ENCODE measurements at regions not wholly inside any gene's neighbourhood (a gene's known extent, or its start where the extent isn't known, plus 50 kb on each side); places are given as distances from the start of the nearest gene placed in this dataset.

DNA sequence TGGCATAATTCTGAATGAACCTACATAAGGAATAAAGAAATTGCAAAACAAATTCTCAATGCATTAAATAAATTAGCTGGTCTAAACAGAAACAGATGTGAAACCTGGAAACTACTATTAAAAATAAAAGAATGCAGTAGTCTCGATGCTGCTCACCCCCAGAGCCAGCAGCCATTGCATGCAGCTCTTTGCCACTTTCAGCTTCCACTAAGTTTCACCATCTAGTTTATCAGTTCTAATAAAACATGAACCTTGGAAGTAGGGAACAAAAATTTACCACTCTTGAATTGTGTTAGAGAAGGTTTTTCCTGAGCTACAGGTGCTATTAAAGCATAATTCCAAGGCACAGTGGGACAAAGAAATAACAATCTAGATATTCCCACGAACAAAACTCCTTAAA, 239.4 kb upstream of the HSFY2 start:
- DNase-seq, result no peak
- no peaks in the 10 kb centered on the region for H3K36me3 Mint-ChIP-seq
- H3K9me3 Mint-ChIP-seq, result no peaks in the 10 kb centered on the region
- no peak for TF ChIP-seq CTCF (IDR thresholded peaks at IDR 0.05)
- Histone ChIP-seq H3K27ac (ENCODE audit: low read length) (no peak overlapping the region), H3K27me3 (ENCODE audit: control insufficient read depth, insufficient read depth, low read length) (no peaks in the 10 kb centered on the region), H3K4me1 (ENCODE audit: control insufficient read depth, insufficient read depth, low read length) (no peaks in the 10 kb centered on the region), H3K36me3 (ENCODE audit: control insufficient read depth, insufficient read depth, low read length) (no peaks in the 10 kb centered on the region), H3K9me3 (ENCODE audit: control insufficient read depth, insufficient read depth, low read length) (no peaks in the 10 kb centered on the region), H3K4me3 (ENCODE audit: low read length) (no peak overlapping the region)
- H3K27ac Mint-ChIP-seq, result no peak overlapping the region
- intact Hi-C loops (cut with micrococcal nuclease), result no loop called here
- WGBS (ENCODE audit: insufficient coverage), result no CpG with 5 or more reads among the region's 2 CpGs
- no peak for ATAC-seq
- H3K27me3 Mint-ChIP-seq (ENCODE audit: low read depth in 2 of 2), result no peaks in the 10 kb centered on the region
- H3K4me3 Mint-ChIP-seq, result no peak overlapping the region
- peaks cover 0 to 5% of the 10 kb centered on the region in 2 donors for H3K4me1 Mint-ChIP-seq

DNA sequence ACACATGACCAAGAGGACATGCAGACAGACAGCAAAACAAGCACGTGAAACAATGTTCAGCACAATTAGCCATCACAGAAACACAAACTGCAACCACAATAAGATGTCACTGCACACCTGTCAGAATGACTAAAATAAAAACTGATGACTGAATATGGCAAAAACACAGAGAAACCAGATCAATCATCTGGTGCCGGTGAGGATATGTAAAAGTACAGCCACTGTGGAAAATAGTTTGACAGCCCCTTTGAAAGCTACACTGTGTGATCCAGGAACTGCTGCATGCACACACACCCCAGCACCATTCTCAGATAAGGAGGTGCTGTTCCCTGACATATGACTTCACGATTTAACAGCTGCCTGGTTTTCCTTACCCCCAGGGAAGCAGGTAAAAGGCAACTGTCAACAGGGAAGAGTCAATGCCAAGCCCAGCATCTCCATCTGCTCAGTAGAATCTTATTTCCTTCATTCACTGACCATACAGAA, 238.1 kb upstream of the HSFY2 start:
- Mint-ChIP-seq H3K27ac (no peak overlapping the region), H3K9me3 (no peaks in the 10 kb centered on the region), H3K4me1 (peaks cover 0 to 5% of the 10 kb centered on the region in 2 donors), H3K27me3 (ENCODE audit: low read depth in 2 of 2) (no peaks in the 10 kb centered on the region), H3K36me3 (no peaks in the 10 kb centered on the region), H3K4me3 (no peak overlapping the region)
- no peaks in the 10 kb centered on the region for H3K4me1 ChIP-seq (ENCODE audit: control insufficient read depth, insufficient read depth, low read length)
- intact Hi-C loops (cut with micrococcal nuclease), result no loop called here
- H3K27me3 ChIP-seq (ENCODE audit: control insufficient read depth, insufficient read depth, low read length), result no peaks in the 10 kb centered on the region
- DNase-seq (no peak), ATAC-seq (no peak)
- H3K36me3 ChIP-seq (ENCODE audit: control insufficient read depth, insufficient read depth, low read length), result no peaks in the 10 kb centered on the region
- no peak overlapping the region for H3K4me3 ChIP-seq (ENCODE audit: low read length)
- no peak for TF ChIP-seq CTCF (IDR thresholded peaks at IDR 0.05)
- no peak overlapping the region for H3K27ac ChIP-seq (ENCODE audit: low read length)
- WGBS (ENCODE audit: insufficient coverage), result 44% methylated on average over 3 of the region's 3 CpGs
- no peaks in the 10 kb centered on the region for H3K9me3 ChIP-seq (ENCODE audit: control insufficient read depth, insufficient read depth, low read length)

DNA sequence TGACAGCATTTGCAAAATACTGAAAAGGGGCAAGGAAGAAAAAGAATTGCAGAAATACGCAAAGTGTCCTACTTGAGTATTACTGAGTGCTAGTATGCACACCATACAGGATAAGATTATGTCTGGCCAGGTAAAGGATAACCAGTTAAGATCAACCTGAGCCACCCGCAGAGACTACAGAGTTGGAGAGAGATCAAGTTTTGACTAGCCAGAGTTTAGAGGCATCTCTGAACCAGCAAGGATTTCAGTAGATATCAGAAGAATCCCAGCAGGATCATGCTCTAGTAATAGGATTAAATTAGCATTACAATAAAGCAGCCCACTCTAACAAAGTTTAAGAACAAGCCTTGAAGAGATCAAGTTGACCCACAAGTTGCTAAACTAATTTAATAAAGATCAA, 232.7 kb upstream of the HSFY2 start:
- H3K27me3 ChIP-seq (ENCODE audit: control insufficient read depth, insufficient read depth, low read length), result no peaks in the 10 kb centered on the region
- intact Hi-C loops (cut with micrococcal nuclease), result no loop called here
- no peaks in the 10 kb centered on the region for H3K36me3 ChIP-seq (ENCODE audit: control insufficient read depth, insufficient read depth, low read length)
- H3K27ac Mint-ChIP-seq, result no peak overlapping the region
- no peak overlapping the region for H3K4me3 ChIP-seq (ENCODE audit: low read length)
- H3K9me3 ChIP-seq (ENCODE audit: control insufficient read depth, insufficient read depth, low read length), result no peaks in the 10 kb centered on the region
- H3K36me3 Mint-ChIP-seq, result no peaks in the 10 kb centered on the region
- ATAC-seq (no peak), DNase-seq (no peak)
- no peak for TF ChIP-seq CTCF (IDR thresholded peaks at IDR 0.05)
- H3K4me3 Mint-ChIP-seq, result no peak overlapping the region
- WGBS (ENCODE audit: insufficient coverage), result 95% methylated on average over 2 of the region's 2 CpGs
- H3K4me1 Mint-ChIP-seq, result no peaks in the 10 kb centered on the region
- no peaks in the 10 kb centered on the region for H3K9me3 Mint-ChIP-seq
- no peak overlapping the region for H3K27ac ChIP-seq (ENCODE audit: low read length)
- no peaks in the 10 kb centered on the region for H3K4me1 ChIP-seq (ENCODE audit: control insufficient read depth, insufficient read depth, low read length)
- H3K27me3 Mint-ChIP-seq (ENCODE audit: low read depth in 2 of 2), result no peaks in the 10 kb centered on the region

DNA sequence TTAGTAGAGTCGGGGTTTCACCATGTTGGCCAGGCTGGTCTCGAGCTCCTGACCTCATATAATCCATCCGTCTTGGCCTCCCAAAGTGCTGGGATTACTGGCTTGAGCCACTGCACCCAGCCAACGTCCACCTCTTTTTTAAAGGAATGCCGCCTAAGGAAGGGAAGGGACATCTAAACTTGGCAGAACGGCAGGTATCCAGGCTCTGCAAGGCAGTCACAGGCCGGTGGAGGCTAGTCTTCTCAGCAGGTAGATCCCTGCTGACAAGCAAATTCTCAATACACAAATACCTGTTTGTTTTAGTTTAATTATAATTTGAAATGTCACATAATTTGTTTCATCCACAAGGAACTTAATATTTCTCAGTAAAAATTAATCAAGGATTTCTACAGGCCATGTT, 232.0 kb upstream of the HSFY2 start:
- Histone ChIP-seq H3K4me1 (ENCODE audit: control insufficient read depth, insufficient read depth, low read length) (no peaks in the 10 kb centered on the region), H3K4me3 (ENCODE audit: low read length) (no peak overlapping the region), H3K27me3 (ENCODE audit: control insufficient read depth, insufficient read depth, low read length) (no peaks in the 10 kb centered on the region), H3K36me3 (ENCODE audit: control insufficient read depth, insufficient read depth, low read length) (no peaks in the 10 kb centered on the region), H3K9me3 (ENCODE audit: control insufficient read depth, insufficient read depth, low read length) (no peaks in the 10 kb centered on the region), H3K27ac (ENCODE audit: low read length) (no peak overlapping the region)
- 92% methylated on average over 7 of the region's 7 CpGs for WGBS (ENCODE audit: insufficient coverage)
- no peaks in the 10 kb centered on the region for H3K4me1 Mint-ChIP-seq
- no peak for ATAC-seq
- no peaks in the 10 kb centered on the region for H3K27me3 Mint-ChIP-seq (ENCODE audit: low read depth in 2 of 2)
- no peak overlapping the region for H3K4me3 Mint-ChIP-seq
- intact Hi-C loops (cut with micrococcal nuclease), result no loop called here
- H3K27ac Mint-ChIP-seq, result no peak overlapping the region
- H3K36me3 Mint-ChIP-seq, result no peaks in the 10 kb centered on the region
- H3K9me3 Mint-ChIP-seq, result no peaks in the 10 kb centered on the region
- no peak for TF ChIP-seq CTCF (IDR thresholded peaks at IDR 0.05)
- no peak for DNase-seq
